Mucosa of rectum (tissue), 2 donors: ENCODE measurements at regions not wholly inside any gene's neighbourhood (a gene's known extent, or its start where the extent isn't known, plus 50 kb on each side); places are given as distances from the start of the nearest gene placed in this dataset.

Source experiments
- H3K27ac ChIP-seq, 2 donors: one replicate each; pipeline ENCODE4 v1.7.0; 2013; ENCODE audit warnings: inconsistent platforms in 2 of 2, low read depth in 2 of 2, low read length in 2 of 2
- H3K27me3 ChIP-seq, 2 donors: one replicate each; pipeline ENCODE4 v1.7.0; 2013; ENCODE audit warnings: low read length in 2 of 2; ENCODE audit not compliant: control insufficient read depth in 2 of 2, insufficient read depth in 2 of 2
- H3K36me3 ChIP-seq, 2 donors: one replicate each; pipeline ENCODE4 v1.7.0; 2013; ENCODE audit warnings: low read length in 2 of 2; ENCODE audit not compliant: control insufficient read depth in 2 of 2, insufficient read depth in 2 of 2
- H3K4me1 ChIP-seq, 2 donors: one replicate each; pipeline ENCODE4 v1.7.0; 2013; ENCODE audit warnings: low read length in 2 of 2, mild to moderate bottlenecking in 1 of 2; ENCODE audit not compliant: control insufficient read depth in 2 of 2, insufficient read depth in 2 of 2
- H3K4me3 ChIP-seq, 2 donors: one replicate each; pipeline ENCODE4 v1.7.0; 2013; ENCODE audit warnings: low read length in 2 of 2
- H3K9ac ChIP-seq, 2 donors: one replicate each; pipeline ENCODE4 v1.7.0; 2013; ENCODE audit warnings: low read length in 2 of 2, low read depth in 1 of 2, mild to moderate bottlenecking in 1 of 2
- H3K9me3 ChIP-seq, 2 donors: one replicate each; pipeline ENCODE4 v1.7.0; 2013; ENCODE audit warnings: low read length in 2 of 2; ENCODE audit not compliant: control insufficient read depth in 2 of 2
- donor health status: healthy.
- donor health status: Normal muscosa, but diverticular disease.

GRCh38 chr9:12903316-12903715, 128.5 kb downstream of the LURAP1L start:
- Histone ChIP-seq H3K27me3 (no peaks in the 10 kb centered on the region), H3K4me3 (no peak overlapping the region), H3K36me3 (no peaks in the 10 kb centered on the region), H3K9ac (no peak overlapping the region), H3K27ac (no peak overlapping the region), H3K9me3 (no peaks in the 10 kb centered on the region), H3K4me1 (no peaks in the 10 kb centered on the region)

- Histone ChIP-seq H3K27me3 (no peaks in the 10 kb centered on the region), H3K36me3 (no peaks in the 10 kb centered on the region), H3K4me3 (no peak overlapping the region), H3K4me1 (no peaks in the 10 kb centered on the region), H3K27ac (no peak overlapping the region), H3K9me3 (no peaks in the 10 kb centered on the region), H3K9ac (no peak overlapping the region)
Observed at GRCh38 chr9:12904261-12905000, 129.6 kb downstream of the LURAP1L start.

GRCh38 chr9:12906646-12907045, 131.8 kb downstream of the LURAP1L start:
- Histone ChIP-seq H3K36me3 (no peaks in the 10 kb centered on the region), H3K27me3 (no peaks in the 10 kb centered on the region), H3K4me1 (no peaks in the 10 kb centered on the region), H3K9me3 (no peaks in the 10 kb centered on the region), H3K4me3 (no peak overlapping the region), H3K9ac (no peak overlapping the region), H3K27ac (no peak overlapping the region)

GRCh38 chr9:12908895-12909294, 134.1 kb downstream of the LURAP1L start:
- Histone ChIP-seq H3K36me3 (no peaks in the 10 kb centered on the region), H3K9me3 (no peaks in the 10 kb centered on the region), H3K4me3 (no peak overlapping the region), H3K9ac (no peak overlapping the region), H3K4me1 (no peaks in the 10 kb centered on the region), H3K27ac (no peak overlapping the region), H3K27me3 (no peaks in the 10 kb centered on the region)

GRCh38 chr9:12915366-12915954, 140.6 kb downstream of the LURAP1L start:
- H3K27me3 ChIP-seq = no peaks in the 10 kb centered on the region
- no peak overlapping the region for H3K4me3 ChIP-seq
- H3K9me3 ChIP-seq = no peaks in the 10 kb centered on the region
- H3K9ac ChIP-seq = no peak overlapping the region
- no peaks in the 10 kb centered on the region for H3K4me1 ChIP-seq
- no peaks in the 10 kb centered on the region for H3K36me3 ChIP-seq
- no peak overlapping the region for H3K27ac ChIP-seq

- H3K9ac ChIP-seq = no peak overlapping the region
- H3K27me3 ChIP-seq = no peaks in the 10 kb centered on the region
- H3K4me3 ChIP-seq = no peak overlapping the region
- H3K9me3 ChIP-seq = no peaks in the 10 kb centered on the region
- no peak overlapping the region for H3K27ac ChIP-seq
- H3K4me1 ChIP-seq = no peaks in the 10 kb centered on the region
- H3K36me3 ChIP-seq = no peaks in the 10 kb centered on the region
Observed at GRCh38 chr9:12916042-12916441, 141.2 kb downstream of the LURAP1L start.

- Histone ChIP-seq H3K27me3 (no peaks in the 10 kb centered on the region), H3K36me3 (no peaks in the 10 kb centered on the region), H3K4me3 (no peak overlapping the region), H3K9me3 (no peaks in the 10 kb centered on the region), H3K9ac (no peak overlapping the region), H3K27ac (no peak overlapping the region), H3K4me1 (no peaks in the 10 kb centered on the region)
Observed at GRCh38 chr9:12920437-12920836, 145.6 kb downstream of the LURAP1L start.

GRCh38 chr9:12921621-12922020, 146.8 kb downstream of the LURAP1L start:
- Histone ChIP-seq H3K4me3 (no peak overlapping the region), H3K27ac (no peak overlapping the region), H3K27me3 (no peaks in the 10 kb centered on the region), H3K9me3 (no peaks in the 10 kb centered on the region), H3K9ac (no peak overlapping the region), H3K4me1 (no peaks in the 10 kb centered on the region), H3K36me3 (no peaks in the 10 kb centered on the region)

GRCh38 chr9:12922224-12922866, 147.5 kb downstream of the LURAP1L start:
- no peaks in the 10 kb centered on the region for H3K9me3 ChIP-seq
- H3K4me1 ChIP-seq = no peaks in the 10 kb centered on the region
- no peaks in the 10 kb centered on the region for H3K27me3 ChIP-seq
- no peak overlapping the region for H3K27ac ChIP-seq
- H3K9ac ChIP-seq = no peak overlapping the region
- H3K4me3 ChIP-seq = no peak overlapping the region
- no peaks in the 10 kb centered on the region for H3K36me3 ChIP-seq

- H3K9ac ChIP-seq = no peak overlapping the region
- H3K9me3 ChIP-seq = no peaks in the 10 kb centered on the region
- no peak overlapping the region for H3K4me3 ChIP-seq
- H3K4me1 ChIP-seq = no peaks in the 10 kb centered on the region
- peak overlapping the region in 1 of 2 donors; percentile 40 for H3K27ac ChIP-seq
- no peaks in the 10 kb centered on the region for H3K36me3 ChIP-seq
- H3K27me3 ChIP-seq = no peaks in the 10 kb centered on the region
Observed at GRCh38 chr9:12923468-12924009, 148.7 kb downstream of the LURAP1L start.
